Islet of Langerhans (tissue), 1 donor: ENCODE measurements at regions not wholly inside any gene's neighbourhood (a gene's known extent, or its start where the extent isn't known, plus 50 kb on each side); places are given as distances from the start of the nearest gene placed in this dataset.
"Not testable (repeated sequence)": the region's sequence is repeated elsewhere in the genome, so short reads cannot be mapped to it uniquely, and the experiment has no call there.

Experiments used
- FAIRE-seq: peaks from one replicate; lab custom pipeline; 2011; peaks lifted over from hg19 to GRCh38; lab: Jason Lieb, UNC

GRCh38 chr4:55028196-55028595 lies 97.2 kb downstream of the KDR start:
- FAIRE-seq = no peak

GRCh38 chr4:55027596-55027995 lies 97.8 kb downstream of the KDR start:
- no peak for FAIRE-seq

GRCh38 chr4:55025456-55025855 lies 99.9 kb downstream of the KDR start:
- FAIRE-seq = not testable (repeated sequence)

- FAIRE-seq = no peak
These were observed 102.4 kb downstream of the KDR start for GRCh38 chr4:55023030-55023429.

- no peak for FAIRE-seq
These were observed 104.2 kb downstream of the KDR start for GRCh38 chr4:55021214-55021613.

- FAIRE-seq = no peak
These were observed 105.3 kb downstream of the KDR start for GRCh38 chr4:55020131-55020530.

- no peak for FAIRE-seq
These were observed 106.4 kb downstream of the KDR start for GRCh38 chr4:55018978-55019377.

- no peak for FAIRE-seq
These were observed 106.9 kb downstream of the KDR start for GRCh38 chr4:55018521-55018920.

GRCh38 chr4:55017406-55017805 lies 108.0 kb downstream of the KDR start:
- no peak for FAIRE-seq

- no peak for FAIRE-seq
These were observed 109.3 kb downstream of the KDR start for GRCh38 chr4:55016131-55016530.

- FAIRE-seq = no peak
These were observed 110.5 kb downstream of the KDR start for GRCh38 chr4:55014876-55015275.

GRCh38 chr4:55013431-55013955 lies 111.9 kb downstream of the KDR start:
- no peak for FAIRE-seq

- no peak for FAIRE-seq
These were observed 112.8 kb downstream of the KDR start for GRCh38 chr4:55012363-55013230.

- FAIRE-seq = no peak
These were observed 113.6 kb downstream of the KDR start for GRCh38 chr4:55011761-55012160.

GRCh38 chr4:55010550-55010949 lies 114.8 kb downstream of the KDR start:
- no peak for FAIRE-seq

GRCh38 chr4:55008166-55009056 lies 117.0 kb downstream of the KDR start:
- FAIRE-seq = no peak

- FAIRE-seq = no peak
These were observed 119.5 kb downstream of the KDR start for GRCh38 chr4:55005910-55006309.

- FAIRE-seq = no peak
These were observed 120.6 kb downstream of the KDR start for GRCh38 chr4:55004831-55005230.

GRCh38 chr4:55002431-55002830 lies 123.0 kb downstream of the KDR start:
- no peak for FAIRE-seq

- no peak for FAIRE-seq
These were observed 123.9 kb downstream of the KDR start for GRCh38 chr4:55001538-55001937.

GRCh38 chr4:54999003-54999402 lies 126.4 kb downstream of the KDR start:
- no peak for FAIRE-seq

- FAIRE-seq = not testable (repeated sequence)
These were observed 131.8 kb downstream of the KDR start for GRCh38 chr4:54993473-54994026.

GRCh38 chr4:54992266-54992665 lies 133.1 kb downstream of the KDR start:
- no peak for FAIRE-seq
